DND-41 (cell line): ENCODE measurements at regions not wholly inside any gene's neighbourhood (a gene's known extent, or its start where the extent isn't known, plus 50 kb on each side); places are given as distances from the start of the nearest gene placed in this dataset.

ENCODE experiments used
- EZH2 ChIP-seq: IDR thresholded peaks from 3 replicates; pipeline ENCODE4 v1.6.1; 2012; ENCODE audit warnings: borderline replicate concordance, low read depth, mild to moderate bottlenecking, moderate library complexity, low read length, inconsistent platforms; ENCODE audit not compliant: severe bottlenecking
- TF ChIP-seq, protein P1 (sequence below): IDR thresholded peaks from 2 replicates; pipeline ENCODE4 v1.5.1; 2012; ENCODE audit warnings: borderline replicate concordance, low read length, moderate library complexity, mild to moderate bottlenecking; ENCODE audit not compliant: poor library complexity, severe bottlenecking; ENCODE audit errors: extremely low read depth

DNA sequence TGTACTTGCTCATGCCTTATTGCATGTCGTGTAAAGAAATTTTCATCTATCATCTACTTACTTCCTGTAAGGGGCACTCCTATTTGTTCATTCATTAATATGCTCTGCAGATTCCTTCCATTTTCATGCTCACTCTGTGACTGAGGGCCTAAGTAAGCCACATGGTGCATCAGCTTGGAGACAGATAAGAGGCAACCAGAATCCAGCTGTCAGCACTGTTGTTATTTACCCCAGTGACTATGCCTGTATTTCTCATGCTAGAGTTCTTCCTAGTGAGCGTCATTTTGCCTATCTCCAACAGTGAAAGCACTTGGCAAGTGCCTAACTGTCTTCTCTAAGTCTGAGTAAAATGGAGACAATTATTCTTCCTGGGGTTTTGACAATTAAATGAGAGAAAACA, 124.8 kb upstream of the ABI3BP start:
- TF ChIP-seq, protein P1, sequence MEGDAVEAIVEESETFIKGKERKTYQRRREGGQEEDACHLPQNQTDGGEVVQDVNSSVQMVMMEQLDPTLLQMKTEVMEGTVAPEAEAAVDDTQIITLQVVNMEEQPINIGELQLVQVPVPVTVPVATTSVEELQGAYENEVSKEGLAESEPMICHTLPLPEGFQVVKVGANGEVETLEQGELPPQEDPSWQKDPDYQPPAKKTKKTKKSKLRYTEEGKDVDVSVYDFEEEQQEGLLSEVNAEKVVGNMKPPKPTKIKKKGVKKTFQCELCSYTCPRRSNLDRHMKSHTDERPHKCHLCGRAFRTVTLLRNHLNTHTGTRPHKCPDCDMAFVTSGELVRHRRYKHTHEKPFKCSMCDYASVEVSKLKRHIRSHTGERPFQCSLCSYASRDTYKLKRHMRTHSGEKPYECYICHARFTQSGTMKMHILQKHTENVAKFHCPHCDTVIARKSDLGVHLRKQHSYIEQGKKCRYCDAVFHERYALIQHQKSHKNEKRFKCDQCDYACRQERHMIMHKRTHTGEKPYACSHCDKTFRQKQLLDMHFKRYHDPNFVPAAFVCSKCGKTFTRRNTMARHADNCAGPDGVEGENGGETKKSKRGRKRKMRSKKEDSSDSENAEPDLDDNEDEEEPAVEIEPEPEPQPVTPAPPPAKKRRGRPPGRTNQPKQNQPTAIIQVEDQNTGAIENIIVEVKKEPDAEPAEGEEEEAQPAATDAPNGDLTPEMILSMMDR, result no peak
- no peak for TF ChIP-seq EZH2
